ENCODE measurements at regions not wholly inside any gene's neighbourhood (a gene's known extent, or its start where the extent isn't known, plus 50 kb on each side); places are given as distances from the start of the nearest gene placed in this dataset.

DNA sequence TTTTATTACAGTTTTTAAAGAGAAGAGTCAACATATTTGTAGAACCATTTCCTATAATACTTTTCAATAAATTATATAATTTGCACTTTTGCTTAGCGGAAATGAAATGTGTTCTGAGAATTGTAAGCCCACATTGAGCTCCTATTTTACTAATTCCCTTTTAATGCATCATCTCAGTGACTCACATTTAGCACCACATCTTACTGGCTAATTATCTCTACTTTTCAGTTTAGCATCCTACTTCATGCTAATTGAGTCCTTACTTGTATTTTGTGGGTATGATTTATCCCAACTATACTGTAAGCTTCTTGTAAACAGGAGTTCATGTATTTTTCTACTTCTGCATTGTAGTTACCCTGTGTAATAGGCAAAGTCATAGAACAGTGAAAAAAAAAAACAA is 67.5 kb downstream of the TMX1 start:
- no peaks in the 10 kb centered on the region for H3K9me3 ChIP-seq (replicated peaks)
- H3K4me1 ChIP-seq, result peaks cover 40% of the 10 kb centered on the region
- DNase-seq, result no peak
- H3K36me3 ChIP-seq, result no peaks in the 10 kb centered on the region
- H3K4me3 ChIP-seq, result no peak overlapping the region
- no peaks in the 10 kb centered on the region for H3K27me3 ChIP-seq
- no peak overlapping the region for H3K27ac ChIP-seq

DNA sequence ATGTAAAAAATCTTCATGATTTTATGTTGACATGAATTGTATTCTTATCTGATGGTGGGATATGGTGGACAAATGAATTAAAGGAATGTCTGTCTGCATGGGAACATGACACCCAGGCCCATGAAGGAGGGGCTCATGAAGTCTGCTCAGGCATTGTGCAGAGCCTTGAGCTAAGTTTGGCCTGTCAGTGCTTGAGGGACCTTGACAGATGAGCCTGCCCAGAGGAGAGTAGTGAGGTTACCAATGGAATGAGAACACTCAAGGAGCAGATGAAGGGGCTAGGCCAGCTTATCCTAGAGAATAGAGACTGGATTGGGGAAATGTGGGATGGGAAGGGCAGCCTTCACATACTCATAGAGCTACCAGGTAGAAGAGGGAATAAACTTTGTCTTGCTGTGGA is 68.8 kb downstream of the TMX1 start:
- H3K27me3 ChIP-seq, result no peaks in the 10 kb centered on the region
- no peaks in the 10 kb centered on the region for H3K36me3 ChIP-seq
- H3K9me3 ChIP-seq (replicated peaks), result no peaks in the 10 kb centered on the region
- peaks cover 40% of the 10 kb centered on the region for H3K4me1 ChIP-seq
- no peak overlapping the region for H3K27ac ChIP-seq
- H3K4me3 ChIP-seq, result no peak overlapping the region
- DNase-seq, result peak; percentile 45 to 63

DNA sequence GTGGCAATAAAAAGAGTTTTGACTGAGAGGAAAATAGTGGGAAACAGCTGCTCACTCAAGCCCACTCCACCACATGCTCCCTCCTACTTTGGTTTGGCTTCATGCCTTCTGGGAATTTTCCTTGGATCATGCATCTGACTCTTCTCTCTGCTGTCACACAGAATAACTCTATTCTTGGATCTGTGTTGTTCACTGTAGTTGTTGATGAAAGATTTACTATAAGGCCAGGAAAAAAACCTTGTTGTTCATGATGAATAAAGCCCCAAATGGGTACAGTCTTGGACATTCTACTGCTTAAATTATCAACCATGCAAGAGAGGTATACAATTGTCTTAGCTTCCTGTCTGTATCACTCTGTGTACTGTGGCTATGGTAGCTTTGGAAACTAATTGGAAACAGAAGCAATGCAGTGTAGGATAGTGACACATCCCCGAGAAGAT is 70.5 kb downstream of the TMX1 start:
- Histone ChIP-seq H3K9me3 (replicated peaks) (no peaks in the 10 kb centered on the region), H3K4me1 (peaks cover 31% of the 10 kb centered on the region), H3K27ac (no peak overlapping the region), H3K27me3 (no peaks in the 10 kb centered on the region), H3K4me3 (no peak overlapping the region), H3K36me3 (no peaks in the 10 kb centered on the region)
- DNase-seq, result peak; percentile 35 to 76

DNA sequence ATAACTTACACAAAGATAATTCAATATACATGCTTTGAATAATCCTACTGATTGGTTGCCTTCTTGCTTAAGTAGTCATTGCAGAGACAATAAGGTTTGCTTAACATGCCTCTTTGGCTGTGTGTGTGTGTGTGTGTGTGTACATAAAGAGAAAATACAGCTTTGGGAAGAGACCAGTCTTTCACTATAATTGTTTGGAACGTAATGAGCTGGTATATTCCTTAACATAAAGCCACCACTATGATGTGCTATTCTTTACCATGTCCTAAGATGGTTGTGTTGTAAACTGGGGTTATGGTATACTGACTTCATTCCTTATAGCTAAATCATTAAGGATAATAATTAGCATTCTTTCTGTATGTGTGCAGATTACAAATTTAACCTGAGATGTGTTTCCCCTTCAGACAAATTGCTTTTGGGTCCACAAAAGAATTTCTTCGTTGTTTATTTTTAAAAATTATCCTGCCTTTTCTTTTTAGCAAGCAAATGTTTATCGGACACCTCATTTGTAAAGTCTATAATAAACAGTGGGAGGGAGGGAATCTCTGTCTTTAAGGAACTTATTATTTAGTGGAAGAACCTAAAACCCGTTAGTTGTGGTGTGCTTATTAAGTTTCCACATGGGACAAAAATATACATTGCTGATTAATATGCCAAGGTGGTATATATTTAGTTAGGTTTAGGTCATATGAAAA is 74.4 kb downstream of the TMX1 start:
- Histone ChIP-seq H3K27ac (no peak overlapping the region), H3K9me3 (replicated peaks) (no peaks in the 10 kb centered on the region), H3K36me3 (no peaks in the 10 kb centered on the region), H3K4me3 (no peak overlapping the region), H3K27me3 (no peaks in the 10 kb centered on the region), H3K4me1 (peaks cover 19% of the 10 kb centered on the region)
- DNase-seq, result no peak

DNA sequence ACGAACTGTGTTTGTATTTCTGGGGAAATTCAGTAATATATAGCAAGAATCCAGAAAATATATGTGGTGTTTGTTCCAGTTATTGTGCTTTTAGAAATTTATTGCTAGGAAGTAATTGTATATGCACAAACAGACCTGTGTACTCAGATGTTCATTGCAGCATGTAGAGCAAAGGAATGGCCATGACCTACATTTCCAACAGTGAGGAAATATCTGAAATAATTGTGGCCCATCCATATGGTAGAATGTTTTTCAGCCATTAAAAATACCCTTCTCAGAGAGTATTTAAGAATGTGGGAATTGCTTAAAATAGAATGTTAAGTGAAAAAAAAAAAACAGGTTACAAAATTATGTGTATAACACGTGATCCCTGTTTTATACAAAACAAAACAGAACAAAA is 77.3 kb downstream of the TMX1 start:
- H3K27me3 ChIP-seq, result no peaks in the 10 kb centered on the region
- H3K27ac ChIP-seq, result no peak overlapping the region
- H3K4me1 ChIP-seq, result peaks cover 5% of the 10 kb centered on the region
- no peak overlapping the region for H3K4me3 ChIP-seq
- H3K36me3 ChIP-seq, result no peaks in the 10 kb centered on the region
- H3K9me3 ChIP-seq (replicated peaks), result no peaks in the 10 kb centered on the region
- no peak for DNase-seq

DNA sequence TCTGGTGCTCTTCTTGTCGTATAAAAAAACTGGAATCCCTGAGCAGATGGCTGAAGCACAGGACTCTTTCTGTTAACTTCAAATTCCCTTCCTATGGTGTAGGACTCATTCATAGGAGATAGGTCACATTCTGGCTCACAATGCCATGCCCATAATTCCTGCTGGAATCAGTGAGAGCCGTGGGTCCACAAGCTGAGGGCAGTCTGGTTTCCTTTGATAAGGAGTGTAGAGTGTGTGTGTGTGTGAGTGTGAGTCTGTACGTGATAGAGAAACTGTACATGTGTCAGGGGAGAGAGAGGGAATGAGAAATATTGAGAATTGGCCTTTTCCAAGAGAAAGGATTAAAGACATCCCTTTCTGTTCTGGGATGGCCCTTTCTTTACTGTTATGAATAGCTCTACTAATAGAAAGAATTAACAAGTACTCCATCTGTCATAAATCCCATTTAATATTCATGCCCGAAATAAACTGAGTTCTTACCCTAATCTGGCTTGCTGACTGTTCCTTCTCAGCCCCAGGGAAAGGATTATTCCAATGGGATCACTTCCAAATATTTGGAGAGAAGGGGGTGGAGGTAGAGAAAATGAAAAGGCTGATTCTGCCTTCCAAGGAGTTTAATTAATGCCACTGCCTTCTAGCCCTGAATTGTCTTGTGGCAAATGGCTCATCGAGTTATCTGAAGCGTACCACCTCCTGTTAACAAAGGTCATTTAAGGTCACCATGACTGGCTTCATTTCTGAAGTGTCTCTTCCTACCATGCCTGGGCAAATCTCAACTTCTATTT is 79.0 kb downstream of the TMX1 start:
- no peak for DNase-seq
- Histone ChIP-seq H3K9me3 (replicated peaks) (no peaks in the 10 kb centered on the region), H3K4me1 (peaks cover 5% of the 10 kb centered on the region), H3K27me3 (no peaks in the 10 kb centered on the region), H3K36me3 (no peaks in the 10 kb centered on the region), H3K4me3 (no peak overlapping the region), H3K27ac (no peak overlapping the region)

DNA sequence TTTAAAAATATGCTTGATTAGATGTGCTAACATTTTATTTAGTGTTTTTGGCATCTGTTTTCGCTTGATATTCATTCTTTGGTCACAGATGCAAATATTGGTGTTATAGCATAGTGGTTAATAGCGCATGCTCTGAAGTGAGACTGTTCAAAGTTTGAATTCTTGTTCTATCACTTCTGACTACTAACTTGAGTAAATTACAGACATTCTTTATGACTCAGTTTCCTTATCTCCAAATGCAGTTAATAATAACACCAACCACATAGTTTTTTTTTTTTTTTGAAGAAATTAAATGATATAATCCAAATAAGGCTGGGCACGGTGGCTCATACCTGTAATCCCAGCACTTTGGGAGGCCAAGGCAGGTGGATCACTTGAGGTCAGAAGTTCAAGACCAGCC is 81.0 kb downstream of the TMX1 start:
- H3K9me3 ChIP-seq (replicated peaks), result no peaks in the 10 kb centered on the region
- peaks cover 5% of the 10 kb centered on the region for H3K4me1 ChIP-seq
- no peaks in the 10 kb centered on the region for H3K27me3 ChIP-seq
- no peak overlapping the region for H3K4me3 ChIP-seq
- no peaks in the 10 kb centered on the region for H3K36me3 ChIP-seq
- no peak for DNase-seq
- no peak overlapping the region for H3K27ac ChIP-seq

DNA sequence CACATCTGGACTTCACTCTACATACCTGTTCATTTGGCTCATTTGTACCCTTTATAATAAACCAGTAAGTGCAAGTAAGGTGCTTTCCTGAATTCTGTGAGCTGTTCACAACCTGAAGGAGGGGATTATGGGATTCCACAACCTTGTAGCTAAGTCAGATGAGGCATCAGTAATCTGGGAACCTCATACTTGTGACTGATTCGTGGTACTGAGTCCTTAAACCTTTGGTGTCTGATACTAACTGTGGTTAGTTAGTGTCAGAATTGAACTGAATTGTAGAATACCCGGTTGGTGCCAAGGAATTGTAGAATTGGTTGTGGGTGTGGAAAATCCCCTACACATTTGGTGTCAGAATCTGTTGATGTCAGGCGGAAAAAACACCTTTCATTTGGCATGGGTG is 83.4 kb downstream of the TMX1 start:
- DNase-seq, result no peak

DNA sequence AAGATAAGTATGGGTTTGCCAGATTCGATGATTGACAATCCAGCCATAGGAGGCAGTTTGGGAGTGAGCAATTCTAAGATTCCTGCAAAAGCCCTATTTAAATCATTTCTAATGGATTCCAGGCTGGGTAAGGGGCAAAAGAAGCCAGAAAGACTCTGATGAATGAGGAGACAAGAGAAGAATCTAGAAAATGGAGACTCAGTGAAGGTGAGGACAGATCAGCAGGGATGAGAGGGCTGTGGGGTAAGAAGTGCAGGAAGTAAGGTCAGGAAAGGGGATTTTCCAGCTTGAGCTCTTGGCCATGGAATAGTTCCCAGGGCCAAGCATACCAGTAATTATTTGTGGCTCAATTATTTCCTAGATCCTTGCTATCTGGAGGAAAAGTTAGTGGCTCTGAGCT is 87.3 kb downstream of the TMX1 start:
- Histone ChIP-seq H3K27me3 (no peaks in the 10 kb centered on the region), H3K27ac (no peak overlapping the region), H3K9me3 (replicated peaks) (no peaks in the 10 kb centered on the region), H3K4me3 (no peak overlapping the region), H3K4me1 (no peaks in the 10 kb centered on the region), H3K36me3 (no peaks in the 10 kb centered on the region)
- DNase-seq, result no peak

More for the DNA sequence above, 83.4 kb downstream of the TMX1 start:
- Histone ChIP-seq H3K36me3 (no peaks in the 10 kb centered on the region), H3K4me3 (no peak overlapping the region), H3K9me3 (replicated peaks) (no peaks in the 10 kb centered on the region), H3K27ac (no peak overlapping the region), H3K27me3 (no peaks in the 10 kb centered on the region), H3K4me1 (peaks cover 5% of the 10 kb centered on the region)

DNA sequence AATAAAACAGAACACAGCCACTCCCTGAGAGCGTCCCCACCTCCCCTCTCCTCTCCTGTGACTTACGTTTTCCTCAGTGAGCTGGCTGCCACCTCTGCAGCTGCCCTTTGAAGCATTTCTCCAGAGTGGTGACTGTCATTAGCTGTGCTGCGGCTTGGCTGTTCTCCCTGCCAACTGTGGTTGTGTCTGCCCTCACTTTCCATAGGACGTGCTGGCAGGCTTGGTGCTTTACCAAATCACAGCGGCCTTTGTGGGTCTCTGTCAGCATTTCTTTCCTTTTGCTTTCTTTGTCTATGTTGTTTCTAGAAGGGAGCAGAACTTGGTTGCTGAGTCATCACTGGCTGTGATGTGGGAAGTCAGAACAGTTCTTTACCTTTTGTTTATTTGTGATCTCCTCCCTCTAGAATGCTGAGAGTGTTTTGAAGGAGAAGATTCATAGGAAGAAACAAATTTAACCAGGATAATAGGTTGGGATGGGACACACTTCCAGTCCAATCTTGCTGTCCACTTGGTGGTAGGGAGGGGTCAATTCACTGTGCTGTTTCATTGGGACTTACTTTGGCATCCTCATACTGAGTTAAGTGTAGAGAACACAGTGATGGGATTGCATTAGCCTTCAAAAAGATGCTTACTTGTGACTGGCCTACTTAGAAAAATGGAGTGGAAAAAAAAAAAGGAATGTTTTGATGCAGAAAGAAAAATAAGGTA is 88.2 kb downstream of the TMX1 start:
- H3K4me1 ChIP-seq, result no peaks in the 10 kb centered on the region
- no peak overlapping the region for H3K27ac ChIP-seq
- no peak overlapping the region for H3K4me3 ChIP-seq
- peak in 1 of 2 experiments; percentile 14 for DNase-seq
- no peaks in the 10 kb centered on the region for H3K36me3 ChIP-seq
- H3K27me3 ChIP-seq, result no peaks in the 10 kb centered on the region
- no peaks in the 10 kb centered on the region for H3K9me3 ChIP-seq (replicated peaks)

DNA sequence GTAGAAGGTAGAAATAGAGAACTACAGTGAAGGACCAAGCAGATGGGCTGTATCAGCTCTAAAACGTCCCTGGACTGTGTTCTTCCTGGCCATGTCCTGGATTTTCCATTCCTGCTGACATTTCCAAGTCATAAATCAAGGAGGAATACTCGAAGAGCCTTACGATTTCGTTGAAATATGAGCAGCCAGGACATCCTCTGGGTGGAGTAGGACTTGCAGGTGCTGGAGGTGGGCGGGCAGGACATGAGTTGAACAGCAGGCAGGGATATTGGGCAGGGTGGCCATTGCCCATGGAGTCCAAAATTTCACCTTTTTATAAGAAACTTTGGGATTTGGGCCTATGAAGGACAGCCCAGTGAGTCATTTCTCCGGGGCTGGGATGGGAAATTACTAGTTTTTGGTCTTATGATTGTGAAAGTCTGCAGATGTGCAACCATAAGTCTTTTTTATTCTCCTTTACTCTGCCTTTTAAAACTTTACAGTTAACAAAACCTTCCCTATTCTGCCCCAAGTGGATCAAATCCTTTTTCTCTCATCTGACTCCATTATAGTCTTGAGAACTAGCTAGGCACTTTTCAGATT is 88.8 kb downstream of the TMX1 start:
- no peak overlapping the region for H3K27ac ChIP-seq
- DNase-seq, result no peak
- no peaks in the 10 kb centered on the region for H3K9me3 ChIP-seq (replicated peaks)
- no peak overlapping the region for H3K4me3 ChIP-seq
- no peaks in the 10 kb centered on the region for H3K4me1 ChIP-seq
- H3K27me3 ChIP-seq, result no peaks in the 10 kb centered on the region
- H3K36me3 ChIP-seq, result no peaks in the 10 kb centered on the region

DNA sequence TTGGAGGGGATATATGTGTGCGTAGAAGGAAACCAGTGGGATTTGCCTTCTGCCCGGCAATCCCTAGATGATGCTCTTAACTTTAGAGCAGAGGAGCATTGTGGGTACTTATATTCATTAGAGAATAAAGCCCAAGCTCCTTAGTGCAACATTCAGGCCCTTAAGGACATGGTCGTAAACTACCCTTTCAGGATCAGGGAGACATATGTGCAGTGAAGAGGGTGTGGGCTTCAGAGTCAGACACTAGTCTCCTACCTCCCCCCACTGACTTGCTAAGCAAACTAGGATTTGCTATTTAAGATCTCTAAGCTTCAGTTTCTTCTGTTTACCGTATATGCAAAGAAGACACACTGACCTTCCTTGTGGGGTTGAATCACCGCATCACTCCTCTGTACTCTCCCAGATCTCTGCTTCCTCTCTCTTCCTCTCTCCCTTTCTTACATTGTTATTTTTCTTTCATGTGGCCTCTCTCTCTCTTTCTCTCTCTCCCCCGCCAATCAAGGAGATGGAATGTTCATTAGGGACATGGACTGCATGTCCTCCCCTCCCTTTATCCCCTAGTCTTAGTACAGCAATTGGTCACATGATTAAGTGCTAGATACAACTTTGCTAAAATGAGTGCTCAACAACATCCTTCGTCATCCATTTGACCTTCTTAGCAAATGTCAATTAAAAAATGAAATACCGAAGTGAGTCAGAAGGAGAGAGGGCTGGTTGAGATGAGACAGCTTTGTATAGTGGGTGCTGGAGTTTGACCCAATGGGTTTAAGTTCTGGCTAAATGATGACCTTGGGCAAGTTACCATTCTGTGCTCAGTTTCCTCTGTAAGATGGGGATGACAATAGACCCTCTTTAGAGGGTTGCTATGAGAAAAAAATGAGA is 91.7 kb downstream of the TMX1 start:
- Histone ChIP-seq H3K27ac (no peak overlapping the region), H3K36me3 (no peaks in the 10 kb centered on the region), H3K27me3 (no peaks in the 10 kb centered on the region), H3K9me3 (replicated peaks) (no peaks in the 10 kb centered on the region), H3K4me1 (no peaks in the 10 kb centered on the region), H3K4me3 (no peak overlapping the region)
- DNase-seq, result no peak

DNA sequence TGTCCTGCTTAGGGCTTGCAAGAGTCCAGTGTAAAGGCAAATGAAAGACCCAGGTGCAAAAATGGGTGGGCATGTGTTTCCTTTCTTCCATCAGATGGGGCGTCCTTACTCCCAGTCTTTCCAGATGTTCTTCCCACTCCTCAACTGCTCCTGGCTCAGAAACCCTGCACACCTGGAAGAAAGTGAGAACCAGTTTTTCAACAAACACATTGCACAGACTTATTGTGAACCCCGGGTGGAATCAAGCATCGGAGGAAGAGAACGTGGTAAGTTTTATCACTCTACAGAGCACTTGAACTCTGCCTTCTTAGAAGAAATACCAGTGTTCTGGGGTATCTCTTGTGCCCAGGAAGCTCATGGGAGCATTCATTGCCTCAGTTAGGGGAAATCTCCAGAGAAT is 93.3 kb downstream of the TMX1 start:
- no peaks in the 10 kb centered on the region for H3K36me3 ChIP-seq
- H3K27ac ChIP-seq, result no peak overlapping the region
- DNase-seq, result no peak
- no peaks in the 10 kb centered on the region for H3K9me3 ChIP-seq (replicated peaks)
- no peaks in the 10 kb centered on the region for H3K27me3 ChIP-seq
- no peaks in the 10 kb centered on the region for H3K4me1 ChIP-seq
- H3K4me3 ChIP-seq, result no peak overlapping the region

DNA sequence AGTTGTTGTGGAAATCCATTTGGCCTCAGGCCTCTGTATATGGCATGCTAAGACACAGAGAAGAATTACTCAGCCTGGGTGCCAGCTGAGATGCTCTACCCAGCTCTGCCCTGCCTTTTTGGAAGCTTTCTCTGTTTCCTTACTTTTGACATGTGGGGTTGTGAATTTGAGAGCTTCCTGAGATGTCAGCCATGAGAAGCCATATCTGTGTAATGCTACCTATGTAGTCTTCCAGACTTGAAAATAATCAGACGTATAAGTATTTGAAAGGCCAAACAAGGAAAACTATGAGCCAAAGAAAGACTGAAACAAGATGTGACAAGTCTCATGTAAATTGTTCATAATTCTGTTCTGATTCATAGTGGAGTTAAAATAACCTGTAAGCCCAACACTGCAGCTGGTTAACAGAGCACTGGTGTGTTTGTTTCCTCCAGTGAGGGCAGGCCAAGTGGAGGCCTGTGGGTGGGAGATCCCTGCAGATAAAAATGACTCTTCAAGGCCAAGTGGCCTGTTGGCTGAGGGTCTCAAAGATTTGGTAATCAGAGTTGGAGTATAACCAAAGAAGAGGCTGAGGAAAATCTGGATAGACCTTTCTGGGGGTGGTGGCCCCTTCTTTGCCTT is 94.0 kb downstream of the TMX1 start:
- H3K27ac ChIP-seq, result no peak overlapping the region
- H3K4me1 ChIP-seq, result no peaks in the 10 kb centered on the region
- no peak for DNase-seq
- no peaks in the 10 kb centered on the region for H3K36me3 ChIP-seq
- H3K4me3 ChIP-seq, result no peak overlapping the region
- no peaks in the 10 kb centered on the region for H3K9me3 ChIP-seq (replicated peaks)
- H3K27me3 ChIP-seq, result no peaks in the 10 kb centered on the region
